Gastrocnemius medialis (tissue), 4 donors: ENCODE measurements at regions not wholly inside any gene's neighbourhood (a gene's known extent, or its start where the extent isn't known, plus 50 kb on each side); places are given as distances from the start of the nearest gene placed in this dataset.

Experiments used
- POLR2A ChIP-seq, 2 donors: fragments of 450-650 bp; IDR thresholded peaks; one replicate each; pipeline ENCODE4 v1.6.1; 2017; ENCODE audit warnings: antibody characterized with exemption in 2 of 2, mild to moderate bottlenecking in 2 of 2, moderate library complexity in 2 of 2
- TF ChIP-seq, protein P1 (sequence below), 5 experiments: fragments of 450-650 bp in 3 of 5; fragments of 200-600 bp in 2 of 5; sonication (generic) in 2 of 5; IDR thresholded peaks in 4 of 5; conservative IDR thresholded peaks in 1 of 5; 1 replicate in 4 of 5; 2 replicates in 1 of 5; pipeline ENCODE4 v1.5.1; 2016 to 2019; ENCODE audit warnings: antibody characterized with exemption in 5 of 5, mild to moderate bottlenecking in 3 of 5, moderate library complexity in 3 of 5

DNA sequence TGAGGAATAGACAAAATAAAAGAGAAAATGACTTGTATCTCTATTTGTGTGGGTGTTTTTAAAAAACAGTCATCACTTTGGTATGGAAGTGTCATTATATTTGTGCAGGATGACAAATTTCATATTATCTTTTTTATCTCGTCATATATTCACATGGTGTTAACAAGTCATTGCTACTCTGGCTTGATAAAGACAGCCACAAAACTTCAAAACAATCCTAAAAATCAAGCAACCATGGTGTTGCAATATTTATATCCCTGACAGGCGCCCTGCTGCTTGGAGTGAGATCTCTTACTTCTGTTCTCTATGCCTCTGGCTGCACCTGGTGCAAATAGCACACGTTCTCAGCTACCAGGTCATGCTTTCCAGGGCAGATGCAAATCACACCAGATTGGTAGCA lies 278.0 kb upstream of the EPHA4 start:
- no peak for TF ChIP-seq POLR2A (IDR thresholded peaks at IDR 0.05)
- TF ChIP-seq, protein P1, sequence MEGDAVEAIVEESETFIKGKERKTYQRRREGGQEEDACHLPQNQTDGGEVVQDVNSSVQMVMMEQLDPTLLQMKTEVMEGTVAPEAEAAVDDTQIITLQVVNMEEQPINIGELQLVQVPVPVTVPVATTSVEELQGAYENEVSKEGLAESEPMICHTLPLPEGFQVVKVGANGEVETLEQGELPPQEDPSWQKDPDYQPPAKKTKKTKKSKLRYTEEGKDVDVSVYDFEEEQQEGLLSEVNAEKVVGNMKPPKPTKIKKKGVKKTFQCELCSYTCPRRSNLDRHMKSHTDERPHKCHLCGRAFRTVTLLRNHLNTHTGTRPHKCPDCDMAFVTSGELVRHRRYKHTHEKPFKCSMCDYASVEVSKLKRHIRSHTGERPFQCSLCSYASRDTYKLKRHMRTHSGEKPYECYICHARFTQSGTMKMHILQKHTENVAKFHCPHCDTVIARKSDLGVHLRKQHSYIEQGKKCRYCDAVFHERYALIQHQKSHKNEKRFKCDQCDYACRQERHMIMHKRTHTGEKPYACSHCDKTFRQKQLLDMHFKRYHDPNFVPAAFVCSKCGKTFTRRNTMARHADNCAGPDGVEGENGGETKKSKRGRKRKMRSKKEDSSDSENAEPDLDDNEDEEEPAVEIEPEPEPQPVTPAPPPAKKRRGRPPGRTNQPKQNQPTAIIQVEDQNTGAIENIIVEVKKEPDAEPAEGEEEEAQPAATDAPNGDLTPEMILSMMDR (IDR thresholded peaks at IDR 0.05 in 4 of 5, conservative IDR thresholded peaks at IDR 0.05 in 1 of 5) = no peak
